WTC11 (cell line): ENCODE measurements at regions not wholly inside any gene's neighbourhood (a gene's known extent, or its start where the extent isn't known, plus 50 kb on each side); places are given as distances from the start of the nearest gene placed in this dataset.

Experiments used
- ATAC-seq: fragments of 200-7000 bp; cut with Tn5 transposase; 2 replicates; pipeline ENCODE4 v1.10.0; 2021; ENCODE audit warnings: mild to moderate bottlenecking, moderate library complexity
- CTCF ChIA-PET: fragments of 300-600 bp; sonication (Branson Sonifier 250); formaldehyde crosslinking; loops from one replicate; lab custom pipeline; 2021; ENCODE audit warnings: antibody characterized with exemption; lab: Charles Lee
- POLR2A ChIA-PET: fragments of 350-600 bp; sonication (Branson Sonifier 250); formaldehyde crosslinking; loops from one replicate; lab custom pipeline; 2021; ENCODE audit warnings: antibody characterized with exemption; lab: Charles Lee
- DNase-seq: peaks from one replicate; pipeline ENCODE4 v3.0.0; 2021; ENCODE audit warnings: low spot score
- H3K27ac Mint-ChIP-seq: 2 replicates; pipeline ENCODE4 v1.8.0; 2021; ENCODE audit warnings: mixed read lengths
- H3K27me3 Mint-ChIP-seq: 2 replicates; pipeline ENCODE4 v1.8.0; 2021; ENCODE audit warnings: low read depth, mild to moderate bottlenecking, moderate library complexity, mixed read lengths
- H3K36me3 Mint-ChIP-seq: 2 replicates; pipeline ENCODE4 v1.8.0; 2021; ENCODE audit warnings: mixed read lengths
- H3K4me1 Mint-ChIP-seq: 2 replicates; pipeline ENCODE4 v1.8.0; 2022; ENCODE audit warnings: mixed read lengths
- H3K4me3 Mint-ChIP-seq: 2 replicates; pipeline ENCODE4 v1.8.0; 2021; ENCODE audit warnings: mild to moderate bottlenecking, moderate library complexity, mixed read lengths
- H3K9me3 Mint-ChIP-seq: 2 replicates; pipeline ENCODE4 v1.8.0; 2021; ENCODE audit warnings: mixed read lengths
- AFF4 ChIP-seq: sonication (generic); formaldehyde crosslinking; IDR thresholded peaks from 2 replicates; pipeline ENCODE4 v1.8.1; 2023; ENCODE audit warnings: mild to moderate bottlenecking, missing genetic modification reagents, borderline replicate concordance
- ATF2 ChIP-seq: sonication (generic); formaldehyde crosslinking; IDR thresholded peaks from 2 replicates; pipeline ENCODE4 v1.8.1; 2022; ENCODE audit warnings: low read depth, missing genetic modification reagents, borderline replicate concordance
- ATF3 ChIP-seq: sonication (generic); formaldehyde crosslinking; conservative IDR thresholded peaks from 2 replicates; pipeline ENCODE4 v1.8.1; 2022; ENCODE audit warnings: mild to moderate bottlenecking, missing genetic modification reagents
- ATF6 ChIP-seq: sonication (generic); formaldehyde crosslinking; IDR thresholded peaks from 2 replicates; pipeline ENCODE4 v1.8.1; 2023; ENCODE audit warnings: mild to moderate bottlenecking, missing genetic modification reagents
- CBFB ChIP-seq: sonication (generic); formaldehyde crosslinking; IDR thresholded peaks from 2 replicates; pipeline ENCODE4 v1.8.1; 2022; ENCODE audit warnings: mild to moderate bottlenecking, low read depth, missing genetic modification reagents
- CTCF ChIP-seq: fragments of 200-600 bp; IDR thresholded peaks from 2 replicates; pipeline ENCODE4 v1.8.0; 2022; ENCODE audit warnings: antibody characterized with exemption
- ETV6 ChIP-seq: sonication (generic); formaldehyde crosslinking; IDR thresholded peaks from 2 replicates; pipeline ENCODE4 v1.8.1; 2022; ENCODE audit warnings: mild to moderate bottlenecking, missing genetic modification reagents
- FOXP1 ChIP-seq: sonication (generic); formaldehyde crosslinking; IDR thresholded peaks from 2 replicates; pipeline ENCODE4 v1.8.0; 2022; ENCODE audit warnings: missing genetic modification reagents, mild to moderate bottlenecking, moderate library complexity, borderline replicate concordance
- IRF2 ChIP-seq: sonication (generic); formaldehyde crosslinking; IDR thresholded peaks from 2 replicates; pipeline ENCODE4 v1.8.0; 2022; ENCODE audit warnings: low read depth, missing genetic modification reagents, borderline replicate concordance
- SP1 ChIP-seq: sonication (generic); formaldehyde crosslinking; conservative IDR thresholded peaks from 2 replicates; pipeline ENCODE4 v1.8.1; 2022; ENCODE audit warnings: missing genetic modification reagents
- TEAD1 ChIP-seq: sonication (generic); formaldehyde crosslinking; IDR thresholded peaks from 2 replicates; pipeline ENCODE4 v1.8.0; 2022; ENCODE audit warnings: mild to moderate bottlenecking, missing genetic modification reagents
- USF1 ChIP-seq: sonication (generic); formaldehyde crosslinking; IDR thresholded peaks from 2 replicates; pipeline ENCODE4 v1.8.0; 2022; ENCODE audit warnings: mild to moderate bottlenecking, missing genetic modification reagents
- ZSCAN18 ChIP-seq: fragments of 250-450 bp; sonication (Bioruptor Pico); IDR thresholded peaks from 2 replicates; pipeline ENCODE4 v2.1.2; 2022; ENCODE audit warnings: mild to moderate bottlenecking, moderate library complexity

GRCh38 chr4:136796953-136797352 lies 735.3 kb downstream of the PCDH18 start (continued):
- TF ChIP-seq ATF6 (no peak), USF1 (CRISPR knock-in tag) (no peak), CBFB (CRISPR knock-in tag) (no peak), AFF4 (CRISPR knock-in tag) (no peak), SP1 (CRISPR knock-in tag) (no peak)

GRCh38 chr4:136793848-136794247 lies 738.4 kb downstream of the PCDH18 start:
- DNase-seq = no peak
- ChIA-PET POLR2A (no interaction called here), CTCF (no interaction called here)
- Mint-ChIP-seq H3K36me3 (peaks cover 7% of the 10 kb centered on the region), H3K4me3 (no peak overlapping the region), H3K27me3 (no peaks in the 10 kb centered on the region), H3K4me1 (peaks cover 57% of the 10 kb centered on the region), H3K27ac (peak overlapping the region; percentile 76), H3K9me3 (peaks cover 7% of the 10 kb centered on the region)
- TF ChIP-seq CTCF (no peak), ATF3 (CRISPR knock-in tag) (no peak), ETV6 (CRISPR knock-in tag) (no peak), ZSCAN18 (CRISPR knock-in tag) (no peak), ATF2 (CRISPR knock-in tag) (no peak), IRF2 (CRISPR knock-in tag) (no peak), FOXP1 (CRISPR knock-in tag) (no peak), TEAD1 (CRISPR knock-in tag) (no peak)
- ATAC-seq = peak; percentile 68
